RKO (cell line): ENCODE measurements at regions not wholly inside any gene's neighbourhood (a gene's known extent, or its start where the extent isn't known, plus 50 kb on each side); places are given as distances from the start of the nearest gene placed in this dataset.
A peak's percentile ranks its signal among the peaks of the same experiment; 100 is the strongest.
"Not testable (repeated sequence)": the region's sequence is repeated elsewhere in the genome, so short reads cannot be mapped to it uniquely, and the experiment has no call there.

Experiments
- DNase-seq: peaks from one replicate; pipeline ENCODE4 v3.0.0-alpha.2; 2016; ENCODE audit warnings: low spot score

- no peak for DNase-seq
Measured at GRCh38 chr2:22110244-22110651, 986.5 kb downstream of the TDRD15 start.

GRCh38 chr2:22124003-22124402, 1000.2 kb downstream of the TDRD15 start:
- peak; percentile 19 for DNase-seq

DNA sequence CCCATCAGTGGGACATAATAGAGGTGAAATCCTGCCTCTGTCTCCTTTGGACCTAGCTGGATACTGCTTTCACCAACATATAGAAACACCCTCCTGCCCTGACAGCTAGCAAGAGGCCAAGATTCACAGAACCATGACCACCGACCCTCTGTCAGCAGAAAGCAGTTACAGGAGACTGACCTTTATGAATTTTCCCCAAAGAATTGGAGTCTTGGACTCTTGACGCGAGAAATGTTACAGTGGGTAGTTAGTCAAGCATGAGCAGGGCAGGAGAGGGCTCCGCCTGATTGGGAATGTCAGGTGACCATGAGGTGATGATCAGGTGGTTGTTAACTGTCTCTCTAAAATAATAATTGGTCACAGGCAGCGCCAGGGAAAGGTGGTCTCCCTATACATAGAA, 1002.3 kb downstream of the TDRD15 start:
- no peak for DNase-seq

GRCh38 chr2:22126978-22127377, 1003.2 kb downstream of the TDRD15 start:
- DNase-seq = no peak

DNA sequence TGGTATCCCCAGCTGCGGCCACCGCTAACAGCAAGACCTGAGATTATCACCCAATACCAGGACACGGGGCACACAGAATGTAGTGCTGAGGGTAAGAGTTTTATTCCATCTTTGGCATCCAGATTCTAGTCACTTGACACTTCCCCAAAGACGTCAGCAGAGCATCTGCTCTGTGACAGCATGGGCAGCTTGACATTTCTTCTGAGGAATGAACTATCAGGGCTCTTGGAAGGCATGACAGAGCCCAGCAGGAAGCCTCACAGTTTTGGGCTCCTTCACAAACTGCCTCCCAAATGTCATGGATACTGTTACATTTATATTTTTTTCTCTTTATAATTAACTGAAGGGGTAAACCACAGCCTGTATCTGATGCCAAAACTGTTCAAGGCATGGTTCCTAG, 1010.7 kb downstream of the TDRD15 start:
- DNase-seq = no peak

DNA sequence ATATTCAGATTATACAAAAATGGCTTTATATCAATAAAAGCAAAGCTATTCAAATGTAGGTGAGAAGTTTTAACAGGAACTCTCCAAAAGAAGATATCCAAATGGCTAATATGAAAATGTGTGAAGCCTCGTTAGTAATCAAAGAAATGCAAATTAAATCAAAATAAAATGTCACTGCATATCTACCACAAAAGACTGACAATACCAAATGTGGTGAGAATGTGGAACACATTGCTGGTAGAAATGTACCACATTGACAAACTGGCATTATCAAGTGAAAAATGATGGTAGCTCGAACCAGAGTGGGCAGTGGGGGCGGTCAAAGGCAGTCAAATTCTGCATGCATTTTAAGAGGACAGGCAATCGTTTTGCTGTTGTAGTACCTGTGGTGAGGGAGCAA, 1012.7 kb downstream of the TDRD15 start:
- DNase-seq = no peak

DNA sequence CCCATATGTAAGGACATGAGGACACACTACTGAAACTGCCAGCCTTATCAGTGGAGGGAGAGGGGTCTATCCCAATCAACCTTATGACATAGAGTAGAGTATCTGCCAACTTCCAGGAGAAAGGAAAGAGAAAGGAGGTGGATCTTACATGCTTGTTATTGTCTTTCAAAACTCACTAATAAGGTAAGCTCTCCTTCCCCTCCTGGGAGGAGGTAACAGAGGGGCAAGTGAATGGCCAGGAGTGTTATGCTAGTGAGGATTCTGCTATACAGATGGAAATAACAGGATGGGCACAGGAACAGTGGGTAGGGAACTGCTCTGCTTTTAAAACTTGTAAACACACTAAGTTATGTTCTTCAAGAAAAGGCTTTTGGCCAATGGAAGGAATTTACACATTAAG, 1020.1 kb downstream of the TDRD15 start:
- no peak for DNase-seq

- DNase-seq = no peak
Measured at GRCh38 chr2:22153931-22154613, 1030.3 kb downstream of the TDRD15 start.

- DNase-seq = not testable (repeated sequence)
Measured at GRCh38 chr2:22156661-22157060, 1032.9 kb downstream of the TDRD15 start.

- DNase-seq = no peak
Measured at GRCh38 chr2:22167256-22167655, 1043.5 kb downstream of the TDRD15 start.

GRCh38 chr2:22175003-22175402, 1051.2 kb downstream of the TDRD15 start:
- no peak for DNase-seq

DNA sequence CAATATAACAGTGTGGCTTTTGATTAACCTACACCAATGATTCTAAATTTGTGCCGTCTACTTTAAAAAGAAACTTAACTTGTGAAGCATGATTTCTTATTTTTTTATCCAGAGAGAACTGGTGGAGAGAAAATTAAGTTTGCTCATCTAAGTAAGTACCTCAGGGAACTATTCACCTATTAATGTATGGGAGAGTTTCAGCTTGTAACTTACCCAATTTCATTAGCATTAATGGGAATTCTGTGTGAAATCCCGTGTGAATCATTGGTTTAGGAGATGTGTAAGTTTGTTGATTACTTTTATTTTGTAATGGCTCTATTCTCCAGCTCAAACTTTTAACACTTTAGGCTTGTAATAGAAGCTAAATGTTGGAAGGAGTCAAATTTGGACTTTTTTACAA, 1061.5 kb downstream of the TDRD15 start:
- no peak for DNase-seq

- not testable (repeated sequence) for DNase-seq
Measured at GRCh38 chr2:22186261-22186828, 1062.6 kb downstream of the TDRD15 start.

- no peak for DNase-seq
Measured at GRCh38 chr2:22189893-22190480, 1066.2 kb downstream of the TDRD15 start.

GRCh38 chr2:22194218-22194617, 1070.5 kb downstream of the TDRD15 start:
- no peak for DNase-seq

- no peak for DNase-seq
Measured at GRCh38 chr2:22196806-22197205, 1073.0 kb downstream of the TDRD15 start.

- DNase-seq = no peak
Measured at GRCh38 chr2:22198381-22199283, 1074.9 kb downstream of the TDRD15 start.

- DNase-seq = no peak
Measured at GRCh38 chr2:22199994-22200393, 1076.2 kb downstream of the TDRD15 start.

- DNase-seq = no peak
Measured at GRCh38 chr2:22209545-22209944, 1085.8 kb downstream of the TDRD15 start.

DNA sequence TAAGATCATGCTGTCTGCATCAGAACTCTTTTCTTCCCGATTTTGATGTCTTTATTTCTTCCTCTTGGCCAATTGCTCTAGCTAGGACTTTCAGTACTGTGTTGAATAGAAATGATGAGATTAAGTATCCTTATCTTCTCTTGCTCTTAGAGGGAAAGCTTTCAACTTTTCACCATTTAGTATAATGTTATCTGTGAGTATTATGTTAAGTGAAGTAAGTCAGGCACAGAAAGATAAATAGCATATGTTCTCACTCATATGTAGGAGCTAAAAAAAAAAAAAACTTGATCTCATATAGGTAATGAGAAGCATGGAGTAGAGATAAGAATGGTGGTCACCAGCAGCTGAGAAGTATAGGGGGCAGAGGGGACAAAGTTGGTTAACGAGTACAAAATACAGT, 1089.5 kb downstream of the TDRD15 start:
- no peak for DNase-seq

GRCh38 chr2:22215517-22215916, 1091.7 kb downstream of the TDRD15 start:
- DNase-seq = no peak

- DNase-seq = no peak
Measured at GRCh38 chr2:22217881-22218280, 1094.1 kb downstream of the TDRD15 start.

DNA sequence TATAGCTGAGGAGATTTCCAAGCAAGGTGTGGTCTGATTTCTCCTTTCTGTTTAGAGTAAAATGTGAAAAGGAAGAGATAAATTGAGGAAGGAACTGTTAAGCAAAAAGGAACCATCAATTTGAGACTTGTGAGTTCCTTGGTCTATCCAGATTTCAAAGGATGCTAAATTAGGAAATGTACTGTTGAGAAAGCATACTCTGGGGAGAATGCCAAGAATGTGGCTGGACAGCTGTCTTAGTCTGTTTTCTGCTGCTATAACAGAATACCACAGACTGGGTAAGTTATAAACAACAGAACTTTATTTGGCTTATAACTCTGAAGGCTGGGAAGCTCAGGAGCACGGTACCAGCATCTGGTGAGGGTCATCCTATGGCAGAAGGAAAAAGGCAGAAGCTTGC, 1097.2 kb downstream of the TDRD15 start:
- DNase-seq = no peak
